GM12864 (cell line): ENCODE measurements at regions not wholly inside any gene's neighbourhood (a gene's known extent, or its start where the extent isn't known, plus 50 kb on each side); places are given as distances from the start of the nearest gene placed in this dataset.

ENCODE experiments used
- DNase-seq: peaks from one replicate; pipeline ENCODE4 v3.0.0-alpha.2; 2011; ENCODE audit warnings: low read depth
- H3K4me3 ChIP-seq: 2 replicates; pipeline ENCODE4 v1.5.1; 2011; ENCODE audit warnings: mild to moderate bottlenecking, low read depth, low read length, control low read depth
- CTCF ChIP-seq: IDR thresholded peaks from 2 replicates; pipeline ENCODE4 v1.5.1; 2011; ENCODE audit warnings: low read depth, mild to moderate bottlenecking, moderate library complexity, low read length, control low read depth, inconsistent platforms; ENCODE audit errors: missing control alignments

GRCh38 chr10:22058201-22058600 is 54.7 kb upstream of the DNAJC1 start:
- DNase-seq: no peak
- TF ChIP-seq CTCF: no peak
- no peak overlapping the region for H3K4me3 ChIP-seq

DNA sequence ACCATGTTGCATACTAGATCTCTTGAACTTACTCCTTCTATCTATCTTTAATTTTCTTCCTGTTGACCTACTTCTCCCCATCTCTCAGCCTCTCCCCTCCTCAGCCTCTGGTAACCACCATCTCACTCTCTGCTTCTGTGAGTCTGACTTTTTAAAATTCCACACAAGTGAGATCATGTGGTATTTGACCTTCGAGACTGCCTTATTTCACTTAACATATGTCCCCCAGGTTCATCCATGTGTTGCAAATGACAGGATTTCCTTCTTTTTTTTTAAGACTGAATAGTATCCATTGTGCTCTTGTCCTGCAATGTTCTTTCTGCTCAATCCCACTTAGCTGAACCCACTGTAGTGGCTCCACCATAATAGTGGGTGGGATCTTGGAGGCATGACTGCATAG is 51.4 kb upstream of the DNAJC1 start:
- TF ChIP-seq CTCF: no peak
- H3K4me3 ChIP-seq: no peak overlapping the region
- no peak for DNase-seq
